IMR-90 (cell line): ENCODE measurements at regions not wholly inside any gene's neighbourhood (a gene's known extent, or its start where the extent isn't known, plus 50 kb on each side); places are given as distances from the start of the nearest gene placed in this dataset.

Experiments
- ATAC-seq: fragments of 200-7000 bp; cut with Tn5 transposase; 2 replicates; pipeline ENCODE4 v1.9.1; 2020; ENCODE audit warnings: low read depth, mild to moderate bottlenecking, moderate library complexity
- BruUV-seq: library from RNA; stranded (reverse); fragments of 400-500 nt; replicated peaks from 2 replicates; lab custom pipeline; 2021; lab: Mats Ljungman, UMichigan
- CTCF ChIA-PET: fragments of 300-600 bp; formaldehyde crosslinking; extraction: SDS; loops from one replicate; lab custom pipeline; 2021; ENCODE audit warnings: antibody characterized with exemption; lab: Yijun Ruan, JAX
- POLR2A ChIA-PET: fragments of 300-600 bp; sonication (Branson Sonifier 250); formaldehyde crosslinking; loops from one replicate; lab custom pipeline; 2022; ENCODE audit warnings: antibody characterized with exemption; ENCODE audit not compliant: unreplicated experiment; lab: Charles Lee
- DNase-seq: peaks from one replicate; pipeline ENCODE4 v3.0.0; 2013
- H2AFZ ChIP-seq: replicated peaks from 2 replicates; pipeline ENCODE3; 2013; ENCODE audit warnings: low read length, mild to moderate bottlenecking; ENCODE audit not compliant: poor library complexity
- H2AK5ac ChIP-seq: 2 replicates; pipeline ENCODE4 v1.6.1; 2013; ENCODE audit warnings: low read depth, low read length, inconsistent platforms
- H2AK9ac ChIP-seq: replicated peaks from 2 replicates; pipeline ENCODE3; 2013; ENCODE audit warnings: mild to moderate bottlenecking, low read depth, low read length, moderate library complexity; ENCODE audit not compliant: poor library complexity
- H2BK120ac ChIP-seq: 2 replicates; pipeline ENCODE4 v1.6.1; 2013; ENCODE audit warnings: low read depth, low read length, inconsistent platforms
- H2BK15ac ChIP-seq: 3 replicates; pipeline ENCODE4 v1.6.1; 2013; ENCODE audit warnings: low read depth, low read length, inconsistent platforms
- H2BK20ac ChIP-seq: 2 replicates; pipeline ENCODE4 v1.6.1; 2013; ENCODE audit warnings: low read depth, mild to moderate bottlenecking, inconsistent platforms, low read length, moderate library complexity
- H2BK5ac ChIP-seq: 2 replicates; pipeline ENCODE4 v1.6.1; 2013; ENCODE audit warnings: mild to moderate bottlenecking, low read depth, low read length, inconsistent platforms; ENCODE audit not compliant: poor library complexity, severe bottlenecking
- H3K14ac ChIP-seq: replicated peaks from 2 replicates; pipeline ENCODE4 v1.6.1; 2013; ENCODE audit warnings: low read depth, low read length, inconsistent platforms
- H3K18ac ChIP-seq: 2 replicates; pipeline ENCODE4 v1.6.1; 2013; ENCODE audit warnings: low read depth, low read length, control low read depth
- H3K23ac ChIP-seq: 2 replicates; pipeline ENCODE4 v1.6.1; 2013; ENCODE audit warnings: low read depth, low read length, inconsistent platforms
- H3K27ac ChIP-seq: 2 replicates; pipeline ENCODE4 v1.5.1; 2013; ENCODE audit warnings: mild to moderate bottlenecking, control low read depth, low read length; ENCODE audit not compliant: insufficient read depth
- H3K27me3 ChIP-seq: 2 replicates; pipeline ENCODE4 v1.6.1; 2013; ENCODE audit warnings: low read length; ENCODE audit not compliant: control insufficient read depth, insufficient read depth
- H3K36me3 ChIP-seq: 2 replicates; pipeline ENCODE4 v1.6.1; 2013; ENCODE audit warnings: low read length, mixed read lengths; ENCODE audit not compliant: control insufficient read depth, insufficient read depth
- H3K4ac ChIP-seq: 2 replicates; pipeline ENCODE4 v1.6.1; 2013; ENCODE audit warnings: low read depth, low read length, inconsistent platforms
- H3K4me1 ChIP-seq: 2 replicates; pipeline ENCODE4 v1.6.1; 2013; ENCODE audit warnings: low read length, mixed read lengths; ENCODE audit not compliant: control insufficient read depth, insufficient read depth
- H3K4me2 ChIP-seq: 2 replicates; pipeline ENCODE4 v1.6.1; 2013; ENCODE audit warnings: low read depth, mild to moderate bottlenecking, control low read depth, low read length, moderate library complexity
- H3K4me3 ChIP-seq: 2 replicates; pipeline ENCODE4 v1.5.1; 2013; ENCODE audit warnings: low read depth, mild to moderate bottlenecking, control low read depth, low read length, moderate library complexity; ENCODE audit not compliant: insufficient read depth
- H3K56ac ChIP-seq: 2 replicates; pipeline ENCODE4 v1.6.1; 2013; ENCODE audit warnings: low read length, inconsistent platforms; ENCODE audit not compliant: insufficient read depth; ENCODE audit errors: extremely low read depth
- H3K79me1 ChIP-seq, 2 experiments: 2 replicates each; pipeline ENCODE4 v1.6.1; 2013; ENCODE audit warnings: low read length in 2 of 2, inconsistent platforms in 1 of 2, low read depth in 1 of 2
- H3K9ac ChIP-seq: 2 replicates; pipeline ENCODE4 v1.6.1; 2013; ENCODE audit warnings: low read depth, low read length, control low read depth
- H3K9me1 ChIP-seq: 2 replicates; pipeline ENCODE4 v1.6.1; 2013; ENCODE audit warnings: low read length, inconsistent platforms; ENCODE audit not compliant: insufficient read depth
- H3K9me3 ChIP-seq: 2 replicates; pipeline ENCODE4 v1.6.1; 2013; ENCODE audit warnings: low read length; ENCODE audit not compliant: control insufficient read depth, insufficient read depth
- H4K20me1 ChIP-seq: 2 replicates; pipeline ENCODE4 v1.6.1; 2013; ENCODE audit warnings: low read length, inconsistent platforms; ENCODE audit not compliant: insufficient read depth
- H4K5ac ChIP-seq: 2 replicates; pipeline ENCODE4 v1.6.1; 2013; ENCODE audit warnings: mild to moderate bottlenecking, low read depth, low read length, control low read depth
- H4K8ac ChIP-seq, 2 experiments: 2 replicates each; pipeline ENCODE4 v1.6.1; 2013; ENCODE audit warnings: low read depth in 2 of 2, low read length in 2 of 2, control low read depth in 1 of 2, inconsistent platforms in 1 of 2
- H4K91ac ChIP-seq: 2 replicates; pipeline ENCODE4 v1.6.1; 2013; ENCODE audit warnings: low read depth, low read length, inconsistent platforms; ENCODE audit not compliant: insufficient read depth
- BHLHE40 ChIP-seq: fragments of 150-350 bp; IDR thresholded peaks from 2 replicates; pipeline ENCODE4 v1.6.1; 2016; ENCODE audit warnings: mild to moderate bottlenecking, low read depth, low read length
- CTCF ChIP-seq: conservative IDR thresholded peaks from 2 replicates; pipeline ENCODE4 v1.5.1; 2012; ENCODE audit warnings: mild to moderate bottlenecking, low read depth, low read length, improper control_type of control experiment
- FOS ChIP-seq: fragments of 150-350 bp; IDR thresholded peaks from 2 replicates; pipeline ENCODE4 v1.6.1; 2016; ENCODE audit warnings: low read depth, low read length
- MAZ ChIP-seq: IDR thresholded peaks from 2 replicates; pipeline ENCODE4 v1.6.1; 2012; ENCODE audit warnings: low read depth, mild to moderate bottlenecking, low read length, improper control_type of control experiment, moderate library complexity, borderline replicate concordance
- MXI1 ChIP-seq: IDR thresholded peaks from 2 replicates; pipeline ENCODE4 v1.6.1; 2012; ENCODE audit warnings: low read depth, mild to moderate bottlenecking, low read length, moderate library complexity, borderline replicate concordance
- RFX5 ChIP-seq: IDR thresholded peaks from 2 replicates; pipeline ENCODE4 v1.8.0; 2012; ENCODE audit warnings: low read depth, mild to moderate bottlenecking, low read length, moderate library complexity
- SMC3 ChIP-seq: fragments of 150-350 bp; IDR thresholded peaks from 2 replicates; pipeline ENCODE4 v1.6.1; 2016; ENCODE audit warnings: low read depth, mild to moderate bottlenecking, antibody characterized with exemption, low read length, moderate library complexity
- dilution Hi-C: fragments of 300-500 bp; cut with HindIII; formaldehyde crosslinking; loops from one replicate; pipeline ENCODE4 v1.14.3; 2018; ENCODE audit warnings: low sequenced_read_pairs; ENCODE audit not compliant: unreplicated experiment
- in situ Hi-C: fragments of 300-500 bp; cut with MboI; formaldehyde crosslinking; loops from 3 replicates; pipeline ENCODE4 v1.14.3; 2019; ENCODE audit warnings: low sequenced_read_pairs, inconsistent platforms, mixed read lengths
- intact Hi-C: fragments of 100-400 bp; cut with micrococcal nuclease; formaldehyde crosslinking; loops from 2 replicates; pipeline ENCODE4 v1.10.0; 2022

DNA sequence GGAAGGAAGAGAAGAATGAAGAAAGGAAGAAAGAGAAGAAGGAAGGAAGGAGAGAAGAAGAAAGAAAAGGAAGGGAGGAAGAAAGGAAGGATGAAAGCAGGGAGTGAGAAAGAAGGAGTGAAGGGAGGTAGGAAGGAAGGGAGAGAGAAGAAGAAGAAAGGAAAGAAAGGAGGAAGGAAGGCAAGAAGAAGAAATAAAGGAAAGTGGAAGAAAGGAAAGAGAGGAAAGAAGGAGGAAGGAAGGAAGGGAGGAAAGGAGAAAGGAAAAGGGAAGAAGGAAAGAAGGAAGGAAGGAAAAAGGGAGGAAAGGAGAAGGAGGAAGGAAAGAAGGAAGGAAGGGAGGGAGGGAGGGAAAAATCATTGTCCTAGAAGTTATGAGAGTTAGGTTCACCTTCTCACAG, 696.6 kb upstream of the TMEM132C start:
- H4K8ac ChIP-seq, result no peak overlapping the region
- no peak overlapping the region for H2AFZ ChIP-seq
- TF ChIP-seq BHLHE40 (no peak), RFX5 (no peak), SMC3 (no peak), MAZ (no peak), MXI1 (no peak), FOS (no peak), CTCF (no peak)
- intact Hi-C loops, result no loop called here
- H3K14ac ChIP-seq, result no peak overlapping the region
- dilution Hi-C loops, result no loop called here
- DNase-seq, result no peak
- H2BK15ac ChIP-seq, result no peak overlapping the region
- no peak overlapping the region for H4K5ac ChIP-seq
- H2BK20ac ChIP-seq, result no peak overlapping the region
- H4K91ac ChIP-seq, result no peak overlapping the region
- no peak overlapping the region for H3K18ac ChIP-seq
- ChIA-PET POLR2A (no interaction called here), CTCF (no interaction called here)
- H4K20me1 ChIP-seq, result no peaks in the 10 kb centered on the region
- ATAC-seq, result no peak
- in situ Hi-C loops, result no loop called here
- H3K56ac ChIP-seq, result no peak overlapping the region
- H2BK120ac ChIP-seq, result no peak overlapping the region
- H3K27ac ChIP-seq, result no peak overlapping the region
- no peaks in the 10 kb centered on the region for H3K9me1 ChIP-seq
- H3K4ac ChIP-seq, result no peak overlapping the region
- H2AK9ac ChIP-seq, result no peak overlapping the region
- no peak overlapping the region for H3K23ac ChIP-seq
- no peak overlapping the region for H3K9ac ChIP-seq
- no peaks in the 10 kb centered on the region for H3K79me1 ChIP-seq
- H3K36me3 ChIP-seq, result no peaks in the 10 kb centered on the region
- no peaks in the 10 kb centered on the region for H3K4me1 ChIP-seq
- no peak overlapping the region for H2AK5ac ChIP-seq
- H3K27me3 ChIP-seq, result no peaks in the 10 kb centered on the region
- H3K4me2 ChIP-seq, result no peak overlapping the region
- peaks cover 2% of the 10 kb centered on the region; the same call in 1 of the 2 replicates for H3K9me3 ChIP-seq
- no peak overlapping the region for H2BK5ac ChIP-seq
- no TSS peak for BruUV-seq
- no peak overlapping the region for H3K4me3 ChIP-seq
